Activated naive CD8-positive, alpha-beta T cell treated with anti-CD3 and anti-CD28 coated beads, Interleukin-2, amount 10 ng/mL, durations not matched to agents 7 days and 5 days (primary cell): ENCODE measurements at regions not wholly inside any gene's neighbourhood (a gene's known extent, or its start where the extent isn't known, plus 50 kb on each side); places are given as distances from the start of the nearest gene placed in this dataset. TPM values are rescaled to one million over a fixed set of nuclear protein-coding genes. Genes with fewer than 3 reads are reported as not detected.

Source experiments
- ATAC-seq: fragments of 150-1000 bp; cut with Tn5 transposase; one replicate; pipeline ENCODE4 v1.10.0; 2021; ENCODE audit warnings: low read depth, moderate library complexity
- POLR2A ChIA-PET: fragments of 350-600 bp; sonication (Branson Sonifier 250); formaldehyde crosslinking; loops from one replicate; lab custom pipeline; 2021; ENCODE audit warnings: antibody characterized with exemption; lab: Charles Lee
- DNase-seq: peaks from one replicate; pipeline ENCODE4 v3.0.0; 2021
- H3K27ac Mint-ChIP-seq: one replicate; pipeline ENCODE4 v1.8.0; 2022; ENCODE audit warnings: mild to moderate bottlenecking, mixed read lengths
- H3K27me3 Mint-ChIP-seq: one replicate; pipeline ENCODE4 v1.8.0; 2022; ENCODE audit warnings: mild to moderate bottlenecking, moderate library complexity, mixed read lengths
- H3K36me3 Mint-ChIP-seq: one replicate; pipeline ENCODE4 v1.8.0; 2021; ENCODE audit warnings: mild to moderate bottlenecking, mixed read lengths
- H3K4me1 Mint-ChIP-seq: one replicate; pipeline ENCODE4 v1.8.0; 2021; ENCODE audit warnings: mixed read lengths
- H3K4me3 Mint-ChIP-seq: one replicate; pipeline ENCODE4 v1.8.0; 2022; ENCODE audit warnings: mild to moderate bottlenecking, moderate library complexity, mixed read lengths
- H3K9me3 Mint-ChIP-seq: one replicate; pipeline ENCODE4 v1.8.0; 2021; ENCODE audit warnings: mixed read lengths
- microRNA-seq: library from miRNA; unstranded; fragments of <30 nt; microRNA quantifications from one replicate; pipeline ENCODE4 v1.2.0, GENCODE V29; 2022

DNA sequence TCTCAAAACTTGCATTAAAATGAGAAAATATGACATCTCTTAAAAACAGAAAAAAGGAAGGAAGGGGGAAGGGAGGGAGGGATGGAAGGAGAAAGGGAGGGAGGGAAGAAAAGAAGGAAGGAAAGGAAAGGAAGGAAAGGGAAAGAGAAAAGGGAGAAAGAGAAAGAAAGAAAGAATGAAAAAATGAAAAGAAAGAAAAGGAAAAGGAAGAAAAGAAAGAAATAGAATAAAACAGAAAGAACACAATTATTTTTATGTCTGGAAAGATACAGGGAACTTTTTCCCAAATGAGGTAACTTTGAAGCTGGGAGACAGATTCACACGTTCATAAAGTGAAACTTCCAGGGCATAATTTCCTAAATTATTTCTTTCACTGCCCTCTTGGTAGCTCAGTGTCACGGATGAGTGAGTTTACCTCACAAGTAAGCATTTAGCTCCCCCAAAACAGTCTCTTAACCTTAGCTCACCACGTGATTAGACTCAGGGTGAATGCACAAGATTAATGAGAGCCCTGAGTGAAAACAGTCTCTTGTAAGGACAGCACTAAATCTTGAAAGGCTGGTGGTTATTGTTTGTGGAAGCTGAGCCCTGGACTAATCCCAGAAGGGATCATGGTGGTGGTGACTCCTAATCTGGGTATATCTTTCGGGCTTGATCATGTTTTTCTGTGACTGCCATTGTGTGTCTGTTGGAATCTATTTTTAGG lies 74.1 kb upstream of the HDAC9 start:
- no peak overlapping the region for H3K4me3 Mint-ChIP-seq
- DNase-seq (no peak), ATAC-seq (no peak)
- POLR2A ChIA-PET, result no interaction called here
- no peaks in the 10 kb centered on the region for H3K36me3 Mint-ChIP-seq
- no peaks in the 10 kb centered on the region for H3K4me1 Mint-ChIP-seq
- H3K27ac Mint-ChIP-seq, result no peak overlapping the region
- H3K27me3 Mint-ChIP-seq, result no peaks in the 10 kb centered on the region
- H3K9me3 Mint-ChIP-seq, result no peaks in the 10 kb centered on the region

DNA sequence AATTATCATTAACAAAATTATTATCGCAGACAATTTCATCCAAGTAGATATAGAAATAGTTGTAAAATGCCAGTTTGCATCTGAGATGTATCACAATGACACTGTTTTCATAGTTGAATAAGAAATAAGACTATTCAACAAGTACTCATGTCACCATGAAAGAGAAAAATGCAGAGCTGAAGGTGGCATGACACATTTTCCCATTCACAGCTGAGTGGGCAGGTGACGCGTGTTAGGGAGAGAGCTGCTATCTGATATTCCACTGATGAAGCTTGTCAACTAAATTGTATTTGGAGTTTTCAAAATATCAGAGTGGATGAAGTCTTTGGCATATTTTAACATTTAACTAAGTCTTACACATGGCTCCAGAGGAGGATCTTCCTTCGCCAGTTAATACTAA lies 70.3 kb upstream of the HDAC9 start:
- H3K4me3 Mint-ChIP-seq, result no peak overlapping the region
- no peak for DNase-seq
- H3K27ac Mint-ChIP-seq, result no peak overlapping the region
- H3K27me3 Mint-ChIP-seq, result no peaks in the 10 kb centered on the region
- H3K9me3 Mint-ChIP-seq, result peaks cover 1% of the 10 kb centered on the region
- H3K36me3 Mint-ChIP-seq, result no peaks in the 10 kb centered on the region
- POLR2A ChIA-PET, result no interaction called here
- ATAC-seq, result no peak
- no peaks in the 10 kb centered on the region for H3K4me1 Mint-ChIP-seq

DNA sequence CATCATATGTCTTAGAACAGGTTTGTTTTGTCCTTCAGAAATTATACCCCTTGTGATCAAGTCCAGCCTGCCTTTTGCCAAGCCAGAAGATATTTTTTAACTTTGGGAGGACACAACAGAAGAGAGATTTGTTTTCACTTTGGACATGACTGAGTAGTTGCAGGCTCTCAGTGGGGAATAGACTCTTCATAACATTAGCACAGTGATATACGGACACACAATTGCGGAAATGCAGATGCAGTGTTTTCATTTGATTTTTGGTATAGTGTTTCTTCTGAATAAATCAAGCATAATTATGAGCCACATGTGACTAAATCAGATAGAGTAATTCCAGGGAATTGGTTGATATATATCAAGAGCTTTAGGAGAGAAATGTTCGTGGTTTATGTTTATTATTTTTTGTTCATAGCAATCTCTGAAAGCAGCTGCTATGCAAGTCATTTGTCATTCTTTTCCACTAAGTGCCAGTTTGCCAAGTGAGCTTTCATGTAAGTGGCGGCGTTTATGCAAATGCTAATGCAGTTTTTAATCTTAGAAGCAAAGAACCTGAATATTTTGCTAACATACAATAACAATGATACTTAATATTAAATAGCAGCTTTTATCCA lies 69.6 kb upstream of the HDAC9 start:
- H3K4me1 Mint-ChIP-seq, result no peaks in the 10 kb centered on the region
- H3K36me3 Mint-ChIP-seq, result no peaks in the 10 kb centered on the region
- POLR2A ChIA-PET, result no interaction called here
- H3K27ac Mint-ChIP-seq, result no peak overlapping the region
- H3K4me3 Mint-ChIP-seq, result no peak overlapping the region
- DNase-seq (no peak), ATAC-seq (no peak)
- peaks cover 1% of the 10 kb centered on the region for H3K9me3 Mint-ChIP-seq
- no peaks in the 10 kb centered on the region for H3K27me3 Mint-ChIP-seq

DNA sequence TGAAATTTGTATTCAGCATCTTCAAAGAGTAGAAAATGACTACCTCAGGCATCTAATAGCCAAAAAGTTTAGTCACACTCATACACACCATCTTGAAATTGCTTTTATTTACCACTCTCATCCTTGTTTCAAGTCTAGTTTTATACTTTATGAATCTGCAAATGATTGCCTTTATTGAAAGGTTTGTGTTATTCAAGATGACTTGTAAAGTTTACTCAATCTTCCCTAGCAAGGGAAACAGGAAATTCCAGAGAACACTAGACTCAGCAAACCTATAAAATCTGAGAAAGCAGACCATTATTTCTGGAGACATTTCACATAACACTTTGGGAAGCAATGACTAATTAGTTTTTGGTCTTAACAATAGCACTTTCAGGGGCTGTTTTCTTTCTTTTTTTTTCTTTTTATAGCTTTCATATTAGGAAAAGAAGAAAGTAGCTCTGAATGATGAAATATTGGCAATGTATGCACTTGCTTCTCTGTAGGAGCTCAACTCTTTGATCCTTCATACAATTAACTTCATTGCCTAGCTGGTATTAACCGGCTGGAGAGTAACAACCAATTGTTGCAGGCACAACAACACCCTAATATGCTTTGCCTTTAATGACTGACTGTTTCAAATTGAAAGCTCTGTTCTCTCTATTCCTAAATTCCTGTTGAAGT lies 68.9 kb upstream of the HDAC9 start:
- H3K4me3 Mint-ChIP-seq, result no peak overlapping the region
- POLR2A ChIA-PET, result no interaction called here
- ATAC-seq (no peak), DNase-seq (no peak)
- peaks cover 1% of the 10 kb centered on the region for H3K9me3 Mint-ChIP-seq
- H3K4me1 Mint-ChIP-seq, result no peaks in the 10 kb centered on the region
- no peak overlapping the region for H3K27ac Mint-ChIP-seq
- no peaks in the 10 kb centered on the region for H3K36me3 Mint-ChIP-seq
- H3K27me3 Mint-ChIP-seq, result no peaks in the 10 kb centered on the region

DNA sequence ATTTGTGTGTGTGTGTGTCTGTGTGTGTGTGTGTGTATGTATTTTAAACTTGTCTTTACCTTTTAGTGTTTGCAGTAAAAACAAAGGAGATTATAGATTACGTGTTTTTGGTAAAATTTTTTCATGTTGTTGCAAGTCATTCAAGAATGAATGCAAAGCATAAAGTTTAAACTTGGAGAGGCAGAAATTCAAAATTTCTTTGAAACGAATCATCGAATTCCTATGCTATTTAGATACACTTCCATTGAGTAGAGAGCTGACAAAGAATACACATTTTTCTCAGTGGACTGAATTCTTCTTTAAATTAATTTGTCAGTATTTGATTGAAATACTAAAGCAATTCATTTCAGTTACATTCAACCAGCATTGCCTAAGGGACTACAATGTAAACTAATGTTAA lies 66.0 kb upstream of the HDAC9 start:
- ATAC-seq (no peak), DNase-seq (no peak)
- POLR2A ChIA-PET, result no interaction called here
- no peaks in the 10 kb centered on the region for H3K36me3 Mint-ChIP-seq
- peaks cover 1% of the 10 kb centered on the region for H3K9me3 Mint-ChIP-seq
- no peaks in the 10 kb centered on the region for H3K4me1 Mint-ChIP-seq
- H3K27me3 Mint-ChIP-seq, result no peaks in the 10 kb centered on the region
- no peak overlapping the region for H3K4me3 Mint-ChIP-seq
- no peak overlapping the region for H3K27ac Mint-ChIP-seq

DNA sequence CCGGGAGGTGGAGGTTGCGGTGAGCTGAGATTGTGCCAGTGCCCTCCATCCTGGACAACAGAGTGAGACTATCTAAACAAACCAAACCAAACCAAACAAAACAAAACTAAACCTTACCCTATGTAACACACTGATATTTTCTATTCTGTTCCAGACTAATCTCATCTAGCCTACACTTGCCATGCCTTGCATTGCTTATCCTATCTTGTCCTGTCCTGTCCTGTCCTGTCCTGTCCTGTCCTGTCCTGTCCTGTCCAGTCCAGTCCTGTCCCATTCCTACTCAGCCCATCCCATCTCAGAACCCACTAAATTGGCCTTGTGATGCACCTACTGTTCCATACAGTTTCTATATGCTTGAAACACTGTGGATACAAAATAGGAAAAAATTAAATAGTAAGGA lies 64.7 kb upstream of the HDAC9 start:
- no peak for ATAC-seq
- H3K9me3 Mint-ChIP-seq, result peaks cover 1% of the 10 kb centered on the region
- H3K27me3 Mint-ChIP-seq, result no peaks in the 10 kb centered on the region
- DNase-seq, result no peak
- no peak overlapping the region for H3K4me3 Mint-ChIP-seq
- POLR2A ChIA-PET, result no interaction called here
- no peaks in the 10 kb centered on the region for H3K4me1 Mint-ChIP-seq
- no peaks in the 10 kb centered on the region for H3K36me3 Mint-ChIP-seq
- H3K27ac Mint-ChIP-seq, result no peak overlapping the region

DNA sequence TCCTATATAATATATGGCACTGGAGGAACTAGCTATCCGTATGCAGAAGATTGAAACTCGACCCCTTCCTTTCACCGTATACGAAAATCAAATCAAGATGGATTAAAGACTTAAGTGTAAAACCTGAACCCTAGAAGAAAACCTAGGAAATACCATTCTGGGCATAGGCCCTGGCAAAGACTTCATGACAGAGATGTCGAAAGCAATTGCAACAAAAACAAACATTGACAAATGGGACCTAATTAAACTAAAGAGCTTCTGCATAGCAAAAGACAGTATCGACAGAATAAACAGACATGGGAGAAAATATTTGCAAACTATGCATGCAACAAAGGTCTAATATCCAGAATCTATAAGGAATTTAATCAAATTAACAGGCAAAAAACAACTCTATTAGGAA lies 61.4 kb upstream of the HDAC9 start:
- H3K36me3 Mint-ChIP-seq, result no peaks in the 10 kb centered on the region
- no peaks in the 10 kb centered on the region for H3K9me3 Mint-ChIP-seq
- H3K27ac Mint-ChIP-seq, result no peak overlapping the region
- DNase-seq (no peak), ATAC-seq (no peak)
- H3K4me3 Mint-ChIP-seq, result no peak overlapping the region
- H3K27me3 Mint-ChIP-seq, result no peaks in the 10 kb centered on the region
- H3K4me1 Mint-ChIP-seq, result no peaks in the 10 kb centered on the region
- POLR2A ChIA-PET, result no interaction called here

DNA sequence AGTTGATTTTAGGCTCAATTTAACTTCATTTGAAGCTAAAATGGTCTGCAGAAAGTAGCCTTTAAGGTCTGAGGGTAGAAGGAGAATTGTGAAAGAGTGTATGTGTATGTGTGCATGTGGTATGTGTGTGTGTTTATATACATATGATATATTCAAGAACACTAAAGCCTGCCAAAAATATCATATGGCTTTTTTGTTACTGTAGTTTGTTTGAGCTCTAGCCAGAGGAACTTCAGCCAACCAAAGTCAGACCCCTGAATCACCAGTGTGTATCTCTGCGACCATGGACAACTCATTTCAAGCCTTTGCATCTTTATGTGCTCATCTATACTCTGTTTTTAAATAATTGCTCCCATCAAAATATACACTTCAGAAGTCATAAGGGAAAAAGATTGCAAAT lies 58.4 kb upstream of the HDAC9 start:
- Mint-ChIP-seq H3K36me3 (no peaks in the 10 kb centered on the region), H3K9me3 (no peaks in the 10 kb centered on the region), H3K4me3 (no peak overlapping the region), H3K27ac (no peak overlapping the region), H3K27me3 (no peaks in the 10 kb centered on the region), H3K4me1 (no peaks in the 10 kb centered on the region)
- POLR2A ChIA-PET, result no interaction called here
- DNase-seq (no peak), ATAC-seq (no peak)

DNA sequence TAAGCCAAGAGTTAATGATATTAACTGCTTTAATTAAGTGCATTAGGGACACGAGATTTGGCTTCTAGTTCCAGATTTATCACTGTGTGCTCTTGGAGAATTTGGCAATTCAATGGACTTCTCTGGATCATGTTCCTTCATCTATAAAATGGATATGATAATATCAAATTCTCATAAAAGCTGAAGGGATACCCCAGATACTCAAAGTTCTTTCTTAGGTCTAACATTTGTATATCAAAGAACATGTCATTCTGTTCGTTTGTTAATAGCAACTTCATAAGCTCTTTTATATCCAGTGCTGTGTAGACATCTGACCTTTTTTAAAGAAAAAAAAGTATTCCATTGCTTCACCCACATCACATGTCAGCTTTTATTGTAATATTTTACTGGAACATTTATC lies 54.6 kb upstream of the HDAC9 start:
- DNase-seq (no peak), ATAC-seq (no peak)
- POLR2A ChIA-PET, result no interaction called here
- no peaks in the 10 kb centered on the region for H3K4me1 Mint-ChIP-seq
- no peaks in the 10 kb centered on the region for H3K27me3 Mint-ChIP-seq
- H3K36me3 Mint-ChIP-seq, result no peaks in the 10 kb centered on the region
- H3K9me3 Mint-ChIP-seq, result no peaks in the 10 kb centered on the region
- no peak overlapping the region for H3K27ac Mint-ChIP-seq
- no peak overlapping the region for H3K4me3 Mint-ChIP-seq

DNA sequence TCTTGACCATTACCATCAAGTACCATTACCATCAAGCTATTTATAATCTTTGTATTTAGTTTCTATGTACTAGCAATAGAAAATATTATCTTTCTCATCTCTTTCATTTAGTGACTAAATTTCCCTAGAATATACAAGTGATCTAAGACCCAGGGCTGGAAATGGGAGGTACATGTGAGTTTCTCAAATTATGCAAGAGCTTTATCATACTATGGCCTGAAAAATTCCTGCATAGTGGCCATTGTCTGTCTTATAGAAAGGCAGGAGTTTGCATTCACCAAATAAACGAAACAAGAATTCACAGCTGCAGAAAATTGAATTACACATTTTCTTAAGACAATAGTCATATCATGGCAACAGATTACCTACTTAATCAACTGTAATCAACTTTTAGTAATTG lies 50.7 kb upstream of the HDAC9 start:
- POLR2A ChIA-PET, result no interaction called here
- Mint-ChIP-seq H3K4me3 (no peak overlapping the region), H3K27me3 (no peaks in the 10 kb centered on the region), H3K27ac (no peak overlapping the region), H3K9me3 (no peaks in the 10 kb centered on the region), H3K36me3 (no peaks in the 10 kb centered on the region), H3K4me1 (no peaks in the 10 kb centered on the region)
- ATAC-seq (no peak), DNase-seq (no peak)

DNA sequence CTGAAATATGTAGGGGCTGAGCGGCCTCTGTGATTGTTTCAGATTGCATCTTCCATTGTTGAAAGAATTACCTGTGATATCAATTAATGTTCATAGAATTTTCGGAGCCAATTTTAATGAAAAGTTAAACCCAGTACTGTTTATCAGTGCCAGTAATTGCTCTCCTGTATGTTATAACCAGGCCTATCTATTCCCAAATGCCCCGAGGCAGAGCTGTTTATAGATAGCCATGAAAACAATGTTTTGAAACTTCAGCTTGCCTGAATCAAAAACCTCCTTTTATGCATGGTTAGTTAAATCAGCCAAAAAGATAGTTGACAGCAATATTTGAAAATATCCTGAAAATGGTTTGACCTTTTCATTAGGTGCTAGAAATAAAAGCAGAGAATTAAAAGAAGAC lies 50.1 kb upstream of the HDAC9 start:
- Mint-ChIP-seq H3K4me3 (no peak overlapping the region), H3K27me3 (no peaks in the 10 kb centered on the region), H3K9me3 (no peaks in the 10 kb centered on the region), H3K27ac (no peak overlapping the region), H3K4me1 (no peaks in the 10 kb centered on the region), H3K36me3 (no peaks in the 10 kb centered on the region)
- DNase-seq (no peak), ATAC-seq (no peak)
- POLR2A ChIA-PET, result no interaction called here

Small RNA genes in the stretch of these regions (microRNA-seq; reads per million reads assigned to microRNA genes)
- not detected for gene MIR1302-6
